Keratinocyte (primary cell): ENCODE measurements at regions not wholly inside any gene's neighbourhood (a gene's known extent, or its start where the extent isn't known, plus 50 kb on each side); places are given as distances from the start of the nearest gene placed in this dataset.

ENCODE experiments used
- EZH2 ChIP-seq: IDR thresholded peaks from one replicate; pipeline ENCODE4 v1.6.1; 2012; ENCODE audit warnings: inconsistent platforms, mild to moderate bottlenecking, low read length, moderate library complexity
- TF ChIP-seq, protein P1 (sequence below), 3 experiments: IDR thresholded peaks in 1 of 3; conservative IDR thresholded peaks in 1 of 3; optimal IDR thresholded peaks in 1 of 3; 2 replicates in 2 of 3; 3 replicates in 1 of 3; pipeline versions ENCODE3 to v1.5.1; 2011; ENCODE audit warnings: low read length in 3 of 3, mild to moderate bottlenecking in 3 of 3, moderate library complexity in 2 of 3, control low read depth in 1 of 3, inconsistent platforms in 1 of 3; ENCODE audit not compliant: insufficient read depth in 2 of 3; ENCODE audit errors: extremely low read depth in 1 of 3

DNA sequence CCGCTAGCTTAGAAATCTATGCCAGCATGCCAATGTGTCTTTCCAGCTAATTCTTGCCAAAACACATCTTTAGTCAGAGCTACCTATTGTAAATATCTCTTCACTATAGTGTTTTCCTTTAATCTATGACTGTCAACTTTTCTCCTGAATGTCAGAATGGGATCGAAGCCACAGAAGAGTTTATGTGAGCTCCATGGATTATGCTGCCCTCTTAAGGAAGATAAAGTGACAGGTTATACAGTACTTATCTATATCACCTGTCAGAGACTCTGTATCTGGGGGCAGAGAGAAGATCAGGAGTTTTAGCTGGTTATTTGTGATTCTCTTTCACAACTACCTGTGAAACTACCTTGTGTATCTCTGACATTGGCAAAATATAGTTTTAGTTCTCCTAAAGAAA is 204.3 kb upstream of the SEL1L start:
- TF ChIP-seq, protein P1, sequence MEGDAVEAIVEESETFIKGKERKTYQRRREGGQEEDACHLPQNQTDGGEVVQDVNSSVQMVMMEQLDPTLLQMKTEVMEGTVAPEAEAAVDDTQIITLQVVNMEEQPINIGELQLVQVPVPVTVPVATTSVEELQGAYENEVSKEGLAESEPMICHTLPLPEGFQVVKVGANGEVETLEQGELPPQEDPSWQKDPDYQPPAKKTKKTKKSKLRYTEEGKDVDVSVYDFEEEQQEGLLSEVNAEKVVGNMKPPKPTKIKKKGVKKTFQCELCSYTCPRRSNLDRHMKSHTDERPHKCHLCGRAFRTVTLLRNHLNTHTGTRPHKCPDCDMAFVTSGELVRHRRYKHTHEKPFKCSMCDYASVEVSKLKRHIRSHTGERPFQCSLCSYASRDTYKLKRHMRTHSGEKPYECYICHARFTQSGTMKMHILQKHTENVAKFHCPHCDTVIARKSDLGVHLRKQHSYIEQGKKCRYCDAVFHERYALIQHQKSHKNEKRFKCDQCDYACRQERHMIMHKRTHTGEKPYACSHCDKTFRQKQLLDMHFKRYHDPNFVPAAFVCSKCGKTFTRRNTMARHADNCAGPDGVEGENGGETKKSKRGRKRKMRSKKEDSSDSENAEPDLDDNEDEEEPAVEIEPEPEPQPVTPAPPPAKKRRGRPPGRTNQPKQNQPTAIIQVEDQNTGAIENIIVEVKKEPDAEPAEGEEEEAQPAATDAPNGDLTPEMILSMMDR (optimal IDR thresholded peaks at IDR 0.05 in 1 of 3, IDR thresholded peaks at IDR 0.05 in 1 of 3, conservative IDR thresholded peaks at IDR 0.05 in 1 of 3; ENCODE audit: extremely low read depth in 1 of 3, insufficient read depth in 2 of 3, low read length in 3 of 3): no peak
- TF ChIP-seq EZH2: no peak
